ENCODE measurements at regions not wholly inside any gene's neighbourhood (a gene's known extent, or its start where the extent isn't known, plus 50 kb on each side); places are given as distances from the start of the nearest gene placed in this dataset.

GRCh38 chr4:143097751-143098150 lies 87.0 kb upstream of the USP38 start:
- TF ChIP-seq CTCF (IDR thresholded peaks at IDR 0.05) (no peak), POLR2A (IDR thresholded peaks at IDR 0.05) (no peak)
